ENCODE measurements at regions not wholly inside any gene's neighbourhood (a gene's known extent, or its start where the extent isn't known, plus 50 kb on each side); places are given as distances from the start of the nearest gene placed in this dataset.

DNA sequence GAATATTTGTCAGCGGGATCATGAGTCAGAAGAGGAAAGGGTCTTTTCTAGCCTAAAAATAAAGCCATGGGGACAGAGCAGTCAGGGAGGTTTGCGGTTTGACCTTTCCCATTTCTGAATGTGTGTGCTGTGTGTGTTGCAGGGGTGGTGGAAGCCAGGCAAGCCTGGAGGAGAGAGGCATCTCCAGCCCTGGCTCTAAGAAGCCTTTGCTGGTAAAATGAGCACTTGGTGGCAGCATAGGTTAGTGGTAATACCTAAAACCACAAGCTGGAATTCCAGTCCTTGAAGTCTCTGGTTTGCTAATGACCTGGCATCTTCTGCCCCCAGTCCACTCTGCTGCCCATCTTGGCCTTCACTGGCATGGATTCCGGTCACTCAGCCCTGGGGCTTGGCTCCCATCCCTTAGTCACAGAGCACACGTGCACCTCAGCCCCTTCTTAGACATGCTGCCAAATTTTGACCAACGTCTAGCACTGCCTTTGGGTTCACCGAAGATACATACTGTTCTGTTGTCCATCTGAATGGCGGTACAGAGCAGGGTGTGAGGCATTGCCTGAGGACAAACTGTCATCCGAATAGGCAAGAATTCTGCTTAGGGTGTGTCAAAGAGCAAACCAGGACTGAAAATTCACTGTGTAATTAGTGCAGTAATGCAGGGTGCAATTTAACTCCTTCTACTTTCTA is 52.7 kb downstream of the KCNA5 start:
- Histone ChIP-seq H3K36me3 (ENCODE audit: insufficient read depth, insufficient read length, low read length) (no peaks in the 10 kb centered on the region), H3K4me3 (ENCODE audit: insufficient read length, low read depth) (no peak overlapping the region), H3K9ac (ENCODE audit: insufficient read length, low read depth) (no peak overlapping the region), H3K27me3 (ENCODE audit: insufficient read depth, insufficient read length) (peaks cover 9% of the 10 kb centered on the region), H3K9me3 (ENCODE audit: insufficient read depth, low read length) (no peaks in the 10 kb centered on the region), H3K4me1 (ENCODE audit: insufficient read depth, insufficient read length) (no peaks in the 10 kb centered on the region)
- DNase-seq (ENCODE audit: low read depth, low spot score), result no peak
- TF ChIP-seq ZNF274 (IDR thresholded peaks at IDR 0.05; ENCODE audit: low read depth, low read length) (no peak), SUZ12 (IDR thresholded peaks at IDR 0.05; ENCODE audit: extremely low read depth, insufficient read depth, insufficient read length) (no peak), YY1 (IDR thresholded peaks at IDR 0.05; ENCODE audit: insufficient read depth, insufficient read length) (no peak)

- DNase-seq (ENCODE audit: low read depth, low spot score), result no peak
- no peak overlapping the region for H3K4me3 ChIP-seq (ENCODE audit: insufficient read length, low read depth)
- TF ChIP-seq ZNF274 (IDR thresholded peaks at IDR 0.05; ENCODE audit: low read depth, low read length) (no peak), YY1 (IDR thresholded peaks at IDR 0.05; ENCODE audit: insufficient read depth, insufficient read length) (no peak), SUZ12 (IDR thresholded peaks at IDR 0.05; ENCODE audit: extremely low read depth, insufficient read depth, insufficient read length) (no peak)
- peaks cover 9% of the 10 kb centered on the region for H3K27me3 ChIP-seq (ENCODE audit: insufficient read depth, insufficient read length)
- H3K9me3 ChIP-seq (ENCODE audit: insufficient read depth, low read length), result no peaks in the 10 kb centered on the region
- no peaks in the 10 kb centered on the region for H3K4me1 ChIP-seq (ENCODE audit: insufficient read depth, insufficient read length)
- no peak overlapping the region for H3K9ac ChIP-seq (ENCODE audit: insufficient read length, low read depth)
- H3K36me3 ChIP-seq (ENCODE audit: insufficient read depth, insufficient read length, low read length), result no peaks in the 10 kb centered on the region
Measured at GRCh38 chr12:5097786-5098185, 54.1 kb downstream of the KCNA5 start.

DNA sequence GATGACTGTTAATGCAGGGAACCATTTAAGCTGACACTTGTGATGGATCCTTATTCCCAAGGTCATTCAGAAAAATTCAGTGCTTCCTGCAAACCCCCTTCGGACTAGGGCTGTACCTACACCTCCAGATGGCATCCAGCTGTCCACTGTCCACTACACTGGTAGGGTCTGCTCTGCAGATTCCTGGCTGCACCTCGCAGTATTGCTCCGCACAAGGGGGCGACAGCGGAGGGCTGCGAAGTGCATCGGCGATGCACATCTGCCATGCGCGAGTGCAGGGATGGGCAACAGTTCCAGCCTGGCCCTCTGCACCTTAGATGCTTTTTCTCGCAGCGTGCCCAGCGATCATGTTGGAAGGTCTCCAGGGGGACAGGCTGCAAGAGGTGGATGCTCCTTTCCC is 55.5 kb downstream of the KCNA5 start:
- no peaks in the 10 kb centered on the region for H3K4me1 ChIP-seq (ENCODE audit: insufficient read depth, insufficient read length)
- TF ChIP-seq SUZ12 (IDR thresholded peaks at IDR 0.05; ENCODE audit: extremely low read depth, insufficient read depth, insufficient read length), result no peak
- TF ChIP-seq YY1 (IDR thresholded peaks at IDR 0.05; ENCODE audit: insufficient read depth, insufficient read length), result no peak
- no peak for TF ChIP-seq ZNF274 (IDR thresholded peaks at IDR 0.05; ENCODE audit: low read depth, low read length)
- H3K9ac ChIP-seq (ENCODE audit: insufficient read length, low read depth), result no peak overlapping the region
- no peaks in the 10 kb centered on the region for H3K36me3 ChIP-seq (ENCODE audit: insufficient read depth, insufficient read length, low read length)
- no peak overlapping the region for H3K4me3 ChIP-seq (ENCODE audit: insufficient read length, low read depth)
- no peak for DNase-seq (ENCODE audit: low read depth, low spot score)
- H3K9me3 ChIP-seq (ENCODE audit: insufficient read depth, low read length), result no peaks in the 10 kb centered on the region
- H3K27me3 ChIP-seq (ENCODE audit: insufficient read depth, insufficient read length), result peaks cover 9% of the 10 kb centered on the region

GRCh38 chr12:5099591-5099990 is 55.9 kb downstream of the KCNA5 start:
- no peak for DNase-seq (ENCODE audit: low read depth, low spot score)
- Histone ChIP-seq H3K4me1 (ENCODE audit: insufficient read depth, insufficient read length) (no peaks in the 10 kb centered on the region), H3K9me3 (ENCODE audit: insufficient read depth, low read length) (no peaks in the 10 kb centered on the region)

GRCh38 chr12:5101686-5102085 is 58.0 kb downstream of the KCNA5 start:
- no peak for TF ChIP-seq SUZ12 (IDR thresholded peaks at IDR 0.05; ENCODE audit: extremely low read depth, insufficient read depth, insufficient read length)
- no peak for TF ChIP-seq YY1 (IDR thresholded peaks at IDR 0.05; ENCODE audit: insufficient read depth, insufficient read length)
- TF ChIP-seq ZNF274 (IDR thresholded peaks at IDR 0.05; ENCODE audit: low read depth, low read length), result no peak
- Histone ChIP-seq H3K4me3 (ENCODE audit: insufficient read length, low read depth) (no peak overlapping the region), H3K9ac (ENCODE audit: insufficient read length, low read depth) (no peak overlapping the region), H3K36me3 (ENCODE audit: insufficient read depth, insufficient read length, low read length) (no peaks in the 10 kb centered on the region), H3K27me3 (ENCODE audit: insufficient read depth, insufficient read length) (peaks cover 9% of the 10 kb centered on the region), H3K9me3 (ENCODE audit: insufficient read depth, low read length) (no peaks in the 10 kb centered on the region), H3K4me1 (ENCODE audit: insufficient read depth, insufficient read length) (no peaks in the 10 kb centered on the region)
- no peak for DNase-seq (ENCODE audit: low read depth, low spot score)

More at GRCh38 chr12:5099591-5099990, 55.9 kb downstream of the KCNA5 start:
- Histone ChIP-seq H3K36me3 (ENCODE audit: insufficient read depth, insufficient read length, low read length) (no peaks in the 10 kb centered on the region), H3K9ac (ENCODE audit: insufficient read length, low read depth) (no peak overlapping the region), H3K4me3 (ENCODE audit: insufficient read length, low read depth) (no peak overlapping the region), H3K27me3 (ENCODE audit: insufficient read depth, insufficient read length) (peaks cover 9% of the 10 kb centered on the region)
- TF ChIP-seq ZNF274 (IDR thresholded peaks at IDR 0.05; ENCODE audit: low read depth, low read length) (no peak), SUZ12 (IDR thresholded peaks at IDR 0.05; ENCODE audit: extremely low read depth, insufficient read depth, insufficient read length) (no peak), YY1 (IDR thresholded peaks at IDR 0.05; ENCODE audit: insufficient read depth, insufficient read length) (no peak)

- H3K27me3 ChIP-seq (ENCODE audit: insufficient read depth, insufficient read length), result peaks cover 9% of the 10 kb centered on the region
- no peaks in the 10 kb centered on the region for H3K9me3 ChIP-seq (ENCODE audit: insufficient read depth, low read length)
- no peaks in the 10 kb centered on the region for H3K4me1 ChIP-seq (ENCODE audit: insufficient read depth, insufficient read length)
- DNase-seq (ENCODE audit: low read depth, low spot score), result no peak
- H3K36me3 ChIP-seq (ENCODE audit: insufficient read depth, insufficient read length, low read length), result no peaks in the 10 kb centered on the region
- H3K4me3 ChIP-seq (ENCODE audit: insufficient read length, low read depth), result no peak overlapping the region
- H3K9ac ChIP-seq (ENCODE audit: insufficient read length, low read depth), result no peak overlapping the region
- TF ChIP-seq SUZ12 (IDR thresholded peaks at IDR 0.05; ENCODE audit: extremely low read depth, insufficient read depth, insufficient read length) (no peak), YY1 (IDR thresholded peaks at IDR 0.05; ENCODE audit: insufficient read depth, insufficient read length) (no peak), ZNF274 (IDR thresholded peaks at IDR 0.05; ENCODE audit: low read depth, low read length) (no peak)
Measured at GRCh38 chr12:5102261-5102789, 58.6 kb downstream of the KCNA5 start.

DNA sequence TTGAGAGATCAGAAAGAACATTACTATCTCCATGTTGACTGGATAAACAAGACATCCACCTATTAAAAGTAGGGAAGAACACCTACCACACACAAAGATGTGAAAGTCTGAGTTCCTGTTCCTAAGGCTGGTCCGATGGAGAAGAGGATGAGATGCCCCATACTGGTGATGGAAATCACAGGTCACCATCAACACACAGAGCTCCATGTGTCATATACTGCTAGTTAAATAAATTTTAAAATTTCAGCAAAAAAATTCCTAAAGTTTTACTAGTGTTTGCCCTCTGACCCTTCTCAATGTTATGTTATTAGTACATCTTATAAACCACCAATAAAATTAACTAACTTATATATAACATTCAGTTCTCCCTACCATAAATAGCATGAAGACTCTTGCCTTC is 59.1 kb downstream of the KCNA5 start:
- no peak for DNase-seq (ENCODE audit: low read depth, low spot score)
- no peak overlapping the region for H3K4me3 ChIP-seq (ENCODE audit: insufficient read length, low read depth)
- peaks cover 9% of the 10 kb centered on the region for H3K27me3 ChIP-seq (ENCODE audit: insufficient read depth, insufficient read length)
- no peaks in the 10 kb centered on the region for H3K36me3 ChIP-seq (ENCODE audit: insufficient read depth, insufficient read length, low read length)
- H3K9me3 ChIP-seq (ENCODE audit: insufficient read depth, low read length), result no peaks in the 10 kb centered on the region
- TF ChIP-seq ZNF274 (IDR thresholded peaks at IDR 0.05; ENCODE audit: low read depth, low read length), result no peak
- TF ChIP-seq SUZ12 (IDR thresholded peaks at IDR 0.05; ENCODE audit: extremely low read depth, insufficient read depth, insufficient read length), result no peak
- TF ChIP-seq YY1 (IDR thresholded peaks at IDR 0.05; ENCODE audit: insufficient read depth, insufficient read length), result no peak
- H3K9ac ChIP-seq (ENCODE audit: insufficient read length, low read depth), result no peak overlapping the region
- H3K4me1 ChIP-seq (ENCODE audit: insufficient read depth, insufficient read length), result no peaks in the 10 kb centered on the region
